ENCODE measurements at regions not wholly inside any gene's neighbourhood (a gene's known extent, or its start where the extent isn't known, plus 50 kb on each side); places are given as distances from the start of the nearest gene placed in this dataset.

DNA sequence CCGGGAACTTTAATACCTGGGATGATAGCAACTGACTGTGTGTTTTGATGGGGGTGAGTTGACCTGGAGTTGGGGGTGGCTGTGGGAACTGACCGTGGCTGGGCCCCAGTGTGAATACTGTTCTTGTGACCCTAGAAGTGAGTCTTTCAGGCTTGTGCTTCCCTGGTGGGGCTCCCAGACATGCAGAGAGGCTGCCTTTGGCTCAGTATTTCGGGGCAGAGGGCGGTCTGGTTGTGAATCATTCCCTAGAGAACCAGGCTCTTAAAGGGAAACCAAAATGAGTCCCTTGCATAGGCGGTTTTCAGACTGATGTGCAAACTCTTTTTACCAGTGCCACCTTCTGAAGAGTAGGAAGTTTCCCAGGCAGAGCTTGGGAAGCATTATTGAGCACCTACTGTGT lies 132.1 kb downstream of the MACROH2A1 start:
- no peak overlapping the region for H3K4me2 ChIP-seq (ENCODE audit: low read depth, low read length, poor library complexity, severe bottlenecking)
- H3K9ac ChIP-seq (ENCODE audit: low read depth, low read length, poor library complexity, severe bottlenecking), result no peak overlapping the region
- no peaks in the 10 kb centered on the region for H3K79me2 ChIP-seq (ENCODE audit: insufficient read depth, low read length)
- no peaks in the 10 kb centered on the region for H3K9me3 ChIP-seq (ENCODE audit: insufficient read depth, low read depth, low read length)
- H3F3A ChIP-seq (ENCODE audit: low read depth), result no peaks in the 10 kb centered on the region
- H3K9me2 ChIP-seq (replicated peaks; ENCODE audit: low read depth, low read length), result no peaks in the 10 kb centered on the region
- no peaks in the 10 kb centered on the region for H4K20me1 ChIP-seq (ENCODE audit: insufficient read depth, low read length, poor library complexity, severe bottlenecking)
- H3K36me3 ChIP-seq (ENCODE audit: insufficient read depth, low read length), result no peaks in the 10 kb centered on the region
- no peaks in the 10 kb centered on the region for H3K4me1 ChIP-seq (ENCODE audit: insufficient read depth, low read length, poor library complexity, severe bottlenecking)
- H3K4me3 ChIP-seq (ENCODE audit: low read length, poor library complexity, severe bottlenecking), result no peak overlapping the region
- H3K27me3 ChIP-seq (ENCODE audit: insufficient read depth, low read length, poor library complexity, severe bottlenecking), result no peaks in the 10 kb centered on the region
- TF ChIP-seq, protein P1, sequence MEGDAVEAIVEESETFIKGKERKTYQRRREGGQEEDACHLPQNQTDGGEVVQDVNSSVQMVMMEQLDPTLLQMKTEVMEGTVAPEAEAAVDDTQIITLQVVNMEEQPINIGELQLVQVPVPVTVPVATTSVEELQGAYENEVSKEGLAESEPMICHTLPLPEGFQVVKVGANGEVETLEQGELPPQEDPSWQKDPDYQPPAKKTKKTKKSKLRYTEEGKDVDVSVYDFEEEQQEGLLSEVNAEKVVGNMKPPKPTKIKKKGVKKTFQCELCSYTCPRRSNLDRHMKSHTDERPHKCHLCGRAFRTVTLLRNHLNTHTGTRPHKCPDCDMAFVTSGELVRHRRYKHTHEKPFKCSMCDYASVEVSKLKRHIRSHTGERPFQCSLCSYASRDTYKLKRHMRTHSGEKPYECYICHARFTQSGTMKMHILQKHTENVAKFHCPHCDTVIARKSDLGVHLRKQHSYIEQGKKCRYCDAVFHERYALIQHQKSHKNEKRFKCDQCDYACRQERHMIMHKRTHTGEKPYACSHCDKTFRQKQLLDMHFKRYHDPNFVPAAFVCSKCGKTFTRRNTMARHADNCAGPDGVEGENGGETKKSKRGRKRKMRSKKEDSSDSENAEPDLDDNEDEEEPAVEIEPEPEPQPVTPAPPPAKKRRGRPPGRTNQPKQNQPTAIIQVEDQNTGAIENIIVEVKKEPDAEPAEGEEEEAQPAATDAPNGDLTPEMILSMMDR (conservative IDR thresholded peaks at IDR 0.05; ENCODE audit: low read length), result no peak
- no peak for TF ChIP-seq EZH2phosphoT487 (IDR thresholded peaks at IDR 0.05; ENCODE audit: borderline replicate concordance)
- no peak overlapping the region for H2AFZ ChIP-seq (ENCODE audit: low read length)

DNA sequence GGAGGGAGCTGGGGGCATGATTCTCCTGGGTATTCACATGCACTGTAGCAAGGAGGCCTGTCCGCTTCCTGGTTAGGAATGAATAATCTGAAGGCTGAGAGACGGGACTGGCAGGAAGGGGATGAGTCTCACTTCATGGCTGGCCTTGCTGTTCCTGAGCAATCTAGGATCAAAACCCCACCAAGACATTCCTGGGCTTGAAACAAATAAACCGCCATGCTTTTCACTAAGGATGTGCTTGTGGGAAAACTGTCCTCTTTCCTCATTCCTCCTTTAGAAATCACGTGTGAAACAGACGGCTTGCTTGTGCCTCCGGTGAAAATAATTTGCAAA lies 132.8 kb downstream of the MACROH2A1 start:
- H3K27me3 ChIP-seq (ENCODE audit: insufficient read depth, low read length, poor library complexity, severe bottlenecking), result no peaks in the 10 kb centered on the region
- no peaks in the 10 kb centered on the region for H3K9me2 ChIP-seq (replicated peaks; ENCODE audit: low read depth, low read length)
- H3K4me3 ChIP-seq (ENCODE audit: low read length, poor library complexity, severe bottlenecking), result no peak overlapping the region
- no peak overlapping the region for H3K4me2 ChIP-seq (ENCODE audit: low read depth, low read length, poor library complexity, severe bottlenecking)
- no peaks in the 10 kb centered on the region for H3F3A ChIP-seq (ENCODE audit: low read depth)
- H3K4me1 ChIP-seq (ENCODE audit: insufficient read depth, low read length, poor library complexity, severe bottlenecking), result no peaks in the 10 kb centered on the region
- no peak for TF ChIP-seq EZH2phosphoT487 (IDR thresholded peaks at IDR 0.05; ENCODE audit: borderline replicate concordance)
- TF ChIP-seq, protein P1 (conservative IDR thresholded peaks at IDR 0.05; ENCODE audit: low read length), result no peak
- no peaks in the 10 kb centered on the region for H3K36me3 ChIP-seq (ENCODE audit: insufficient read depth, low read length)
- no peaks in the 10 kb centered on the region for H3K79me2 ChIP-seq (ENCODE audit: insufficient read depth, low read length)
- H4K20me1 ChIP-seq (ENCODE audit: insufficient read depth, low read length, poor library complexity, severe bottlenecking), result no peaks in the 10 kb centered on the region
- H3K9ac ChIP-seq (ENCODE audit: low read depth, low read length, poor library complexity, severe bottlenecking), result no peak overlapping the region
- H2AFZ ChIP-seq (ENCODE audit: low read length), result no peak overlapping the region
- no peaks in the 10 kb centered on the region for H3K9me3 ChIP-seq (ENCODE audit: insufficient read depth, low read depth, low read length)

DNA sequence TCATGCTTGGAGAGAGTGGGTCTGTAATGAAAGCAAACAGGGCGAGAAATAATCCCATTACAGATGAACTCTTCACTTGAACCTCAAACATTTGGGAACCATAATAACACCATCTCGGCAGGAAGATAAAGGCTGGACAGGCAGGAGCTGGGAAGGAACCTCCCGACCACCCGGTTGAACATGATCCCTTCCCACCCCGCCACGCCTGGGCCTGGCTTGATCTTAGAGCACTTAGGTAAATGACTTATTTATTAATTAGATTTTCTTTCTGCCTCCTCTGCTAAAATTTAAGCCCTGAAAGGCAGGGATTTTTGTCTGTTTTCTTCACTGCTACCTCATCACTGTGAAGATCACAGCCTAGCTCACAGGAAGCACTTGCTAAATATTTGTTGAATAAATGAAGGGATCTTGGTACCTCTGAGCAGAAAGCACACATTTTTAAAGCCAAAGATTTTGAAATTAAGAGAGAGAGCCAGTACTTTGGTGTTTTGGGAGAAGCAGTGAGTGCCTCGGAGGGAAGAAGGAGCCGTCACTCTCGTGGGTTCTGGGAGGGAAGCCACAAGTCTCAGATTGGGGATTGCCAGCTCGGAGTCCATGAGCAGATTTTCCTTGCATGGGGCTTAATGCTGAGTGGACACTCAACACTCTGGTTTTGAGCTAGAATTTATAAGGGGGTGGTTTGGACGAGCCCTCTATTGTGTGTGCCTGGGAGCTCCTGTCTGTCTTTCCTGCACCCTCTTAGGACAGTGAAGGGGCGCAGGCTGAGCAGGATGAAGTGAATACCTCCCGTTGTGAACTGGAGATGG lies 133.3 kb downstream of the MACROH2A1 start:
- no peaks in the 10 kb centered on the region for H3K27me3 ChIP-seq (ENCODE audit: insufficient read depth, low read length, poor library complexity, severe bottlenecking)
- H3K36me3 ChIP-seq (ENCODE audit: insufficient read depth, low read length), result no peaks in the 10 kb centered on the region
- no peak overlapping the region for H3K4me3 ChIP-seq (ENCODE audit: low read length, poor library complexity, severe bottlenecking)
- H2AFZ ChIP-seq (ENCODE audit: low read length), result no peak overlapping the region
- H3F3A ChIP-seq (ENCODE audit: low read depth), result no peaks in the 10 kb centered on the region
- H3K9me2 ChIP-seq (replicated peaks; ENCODE audit: low read depth, low read length), result no peaks in the 10 kb centered on the region
- TF ChIP-seq EZH2phosphoT487 (IDR thresholded peaks at IDR 0.05; ENCODE audit: borderline replicate concordance), result no peak
- TF ChIP-seq, protein P1 (conservative IDR thresholded peaks at IDR 0.05; ENCODE audit: low read length), result no peak
- H3K9ac ChIP-seq (ENCODE audit: low read depth, low read length, poor library complexity, severe bottlenecking), result no peak overlapping the region
- no peaks in the 10 kb centered on the region for H3K9me3 ChIP-seq (ENCODE audit: insufficient read depth, low read depth, low read length)
- no peak overlapping the region for H3K4me2 ChIP-seq (ENCODE audit: low read depth, low read length, poor library complexity, severe bottlenecking)
- no peaks in the 10 kb centered on the region for H4K20me1 ChIP-seq (ENCODE audit: insufficient read depth, low read length, poor library complexity, severe bottlenecking)
- no peaks in the 10 kb centered on the region for H3K4me1 ChIP-seq (ENCODE audit: insufficient read depth, low read length, poor library complexity, severe bottlenecking)
- H3K79me2 ChIP-seq (ENCODE audit: insufficient read depth, low read length), result no peaks in the 10 kb centered on the region
